ENCODE measurements at regions not wholly inside any gene's neighbourhood (a gene's known extent, or its start where the extent isn't known, plus 50 kb on each side); places are given as distances from the start of the nearest gene placed in this dataset.

DNA sequence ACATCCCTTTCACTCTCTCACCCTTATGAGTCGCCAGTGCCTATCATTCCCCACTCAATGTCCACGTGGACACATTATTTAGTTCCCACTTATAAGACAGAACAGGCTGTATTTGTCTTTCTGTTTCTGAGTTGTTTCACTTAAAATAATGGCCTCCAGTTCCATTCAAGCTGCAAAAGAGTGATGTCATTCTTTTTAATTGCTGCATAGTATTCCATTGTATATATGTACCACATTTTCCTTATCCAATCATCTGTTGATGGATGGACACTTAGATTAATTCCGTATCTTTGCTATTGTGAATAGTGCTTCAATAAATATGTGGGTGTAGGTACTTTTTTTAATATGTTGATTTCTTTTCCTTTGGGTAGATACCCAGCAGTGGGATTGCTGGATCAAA is 79.1 kb downstream of the ZNF365 start:
- H3K9ac ChIP-seq (ENCODE audit: low read depth in 1 of 3, low read length in 3 of 3): no peak overlapping the region
- H3K4me3 ChIP-seq (ENCODE audit: low read length in 3 of 3): no peak overlapping the region
- H3K36me3 ChIP-seq (ENCODE audit: control insufficient read depth in 3 of 3, insufficient read depth in 3 of 3, low read length in 3 of 3): no peaks in the 10 kb centered on the region
- no peak overlapping the region for H3K27ac ChIP-seq (ENCODE audit: low read depth, low read length)
- no peaks in the 10 kb centered on the region for H3K27me3 ChIP-seq (ENCODE audit: control insufficient read depth in 3 of 3, insufficient read depth in 3 of 3, low read length in 3 of 3)
- peaks cover 0 to 4% (median 0%) of the 10 kb centered on the region in 3 donors for H3K4me1 ChIP-seq (ENCODE audit: control insufficient read depth in 3 of 3, insufficient read depth in 3 of 3, low read length in 3 of 3)
- no peaks in the 10 kb centered on the region for H3K9me3 ChIP-seq (ENCODE audit: control insufficient read depth in 3 of 3, low read length in 3 of 3)

DNA sequence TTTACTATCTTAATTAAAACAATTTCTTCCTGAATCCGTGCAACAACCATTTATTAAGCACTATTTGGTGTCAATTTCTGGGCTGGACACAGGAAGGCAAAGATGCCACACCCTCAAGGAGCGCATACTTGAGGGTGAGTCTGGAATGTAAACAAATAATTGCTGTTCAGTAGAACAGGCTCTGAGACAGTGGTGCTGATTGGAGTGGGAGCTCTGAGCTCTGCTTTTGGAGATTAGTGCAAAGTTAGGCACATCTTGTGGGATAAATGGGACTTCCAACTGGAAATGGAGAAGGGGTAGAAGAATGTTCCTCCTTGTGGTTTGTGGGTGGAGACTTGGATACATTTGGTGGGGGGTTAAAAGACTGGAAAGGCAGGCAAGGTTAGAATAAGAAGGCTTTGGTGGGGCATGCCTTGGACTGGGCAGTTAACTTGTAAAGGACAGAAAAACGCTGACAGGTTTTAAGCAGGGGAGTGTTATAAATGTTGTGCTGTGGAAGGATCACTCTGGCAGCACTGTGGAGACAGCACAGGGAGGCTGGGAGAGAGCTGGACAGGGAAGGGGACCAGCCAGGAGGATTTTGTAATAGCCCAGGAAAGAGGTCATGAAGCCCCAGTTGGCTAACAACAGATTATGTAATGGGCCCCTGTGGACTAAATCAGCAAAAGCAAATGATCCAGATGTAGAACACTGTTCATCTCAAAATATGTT is 80.7 kb downstream of the ZNF365 start:
- no peaks in the 10 kb centered on the region for H3K36me3 ChIP-seq (ENCODE audit: control insufficient read depth in 3 of 3, insufficient read depth in 3 of 3, low read length in 3 of 3)
- no peak overlapping the region for H3K9ac ChIP-seq (ENCODE audit: low read depth in 1 of 3, low read length in 3 of 3)
- peaks cover 0 to 4% (median 0%) of the 10 kb centered on the region in 3 donors for H3K4me1 ChIP-seq (ENCODE audit: control insufficient read depth in 3 of 3, insufficient read depth in 3 of 3, low read length in 3 of 3)
- no peak overlapping the region for H3K27ac ChIP-seq (ENCODE audit: low read depth, low read length)
- no peaks in the 10 kb centered on the region for H3K27me3 ChIP-seq (ENCODE audit: control insufficient read depth in 3 of 3, insufficient read depth in 3 of 3, low read length in 3 of 3)
- no peak overlapping the region for H3K4me3 ChIP-seq (ENCODE audit: low read length in 3 of 3)
- no peaks in the 10 kb centered on the region for H3K9me3 ChIP-seq (ENCODE audit: control insufficient read depth in 3 of 3, low read length in 3 of 3)

DNA sequence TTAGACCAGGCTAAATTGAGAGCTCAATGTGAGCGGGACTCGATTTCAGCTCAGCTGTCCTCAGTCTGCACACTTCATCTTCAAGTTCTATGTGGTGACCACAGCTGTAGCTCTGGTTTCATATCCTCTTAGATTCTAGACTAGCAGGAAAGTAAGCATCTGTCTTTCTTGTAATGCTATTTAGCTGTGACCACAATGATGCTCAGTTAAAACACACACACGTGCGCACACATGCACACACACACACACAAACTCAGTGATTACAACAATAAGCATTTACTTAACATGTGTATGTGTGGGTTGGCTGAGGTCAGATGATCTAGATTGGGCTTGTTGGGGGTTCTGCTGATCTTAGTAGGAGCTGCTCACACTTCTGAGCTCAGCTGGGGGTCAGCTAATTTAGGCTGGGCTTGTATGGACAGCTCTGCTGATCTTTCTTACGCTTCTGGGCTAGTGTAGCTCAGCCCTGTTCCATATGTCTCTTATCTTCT is 82.5 kb downstream of the ZNF365 start:
- H3K27ac ChIP-seq (ENCODE audit: low read depth, low read length): no peak overlapping the region
- no peaks in the 10 kb centered on the region for H3K9me3 ChIP-seq (ENCODE audit: control insufficient read depth in 3 of 3, low read length in 3 of 3)
- H3K36me3 ChIP-seq (ENCODE audit: control insufficient read depth in 3 of 3, insufficient read depth in 3 of 3, low read length in 3 of 3): no peaks in the 10 kb centered on the region
- no peaks in the 10 kb centered on the region for H3K27me3 ChIP-seq (ENCODE audit: control insufficient read depth in 3 of 3, insufficient read depth in 3 of 3, low read length in 3 of 3)
- peaks cover 0 to 4% (median 0%) of the 10 kb centered on the region in 3 donors for H3K4me1 ChIP-seq (ENCODE audit: control insufficient read depth in 3 of 3, insufficient read depth in 3 of 3, low read length in 3 of 3)
- H3K9ac ChIP-seq (ENCODE audit: low read depth in 1 of 3, low read length in 3 of 3): no peak overlapping the region
- no peak overlapping the region for H3K4me3 ChIP-seq (ENCODE audit: low read length in 3 of 3)

DNA sequence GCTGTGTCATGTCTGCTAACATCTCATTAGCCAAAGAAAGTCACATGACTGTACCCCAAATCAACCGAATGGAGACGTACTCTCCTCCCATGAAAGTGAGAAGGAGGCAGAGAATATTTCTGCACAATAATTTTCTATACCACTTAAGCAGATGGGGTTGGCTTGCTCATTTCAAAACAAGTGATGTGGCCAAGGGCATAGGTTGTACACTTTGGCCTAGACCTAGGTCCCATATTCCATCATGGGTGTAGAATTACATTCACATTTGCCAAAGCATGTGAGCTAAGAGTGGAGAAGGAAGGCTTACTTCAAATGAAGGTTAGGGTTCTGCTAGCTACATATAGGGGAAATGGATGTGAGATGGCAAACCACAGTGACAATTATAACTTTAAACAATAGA is 83.0 kb downstream of the ZNF365 start:
- H3K9me3 ChIP-seq (ENCODE audit: control insufficient read depth in 3 of 3, low read length in 3 of 3): no peaks in the 10 kb centered on the region
- H3K9ac ChIP-seq (ENCODE audit: low read depth in 1 of 3, low read length in 3 of 3): no peak overlapping the region
- H3K36me3 ChIP-seq (ENCODE audit: control insufficient read depth in 3 of 3, insufficient read depth in 3 of 3, low read length in 3 of 3): no peaks in the 10 kb centered on the region
- no peak overlapping the region for H3K27ac ChIP-seq (ENCODE audit: low read depth, low read length)
- H3K27me3 ChIP-seq (ENCODE audit: control insufficient read depth in 3 of 3, insufficient read depth in 3 of 3, low read length in 3 of 3): no peaks in the 10 kb centered on the region
- H3K4me1 ChIP-seq (ENCODE audit: control insufficient read depth in 3 of 3, insufficient read depth in 3 of 3, low read length in 3 of 3): peaks cover 0 to 4% (median 0%) of the 10 kb centered on the region in 3 donors
- no peak overlapping the region for H3K4me3 ChIP-seq (ENCODE audit: low read length in 3 of 3)

DNA sequence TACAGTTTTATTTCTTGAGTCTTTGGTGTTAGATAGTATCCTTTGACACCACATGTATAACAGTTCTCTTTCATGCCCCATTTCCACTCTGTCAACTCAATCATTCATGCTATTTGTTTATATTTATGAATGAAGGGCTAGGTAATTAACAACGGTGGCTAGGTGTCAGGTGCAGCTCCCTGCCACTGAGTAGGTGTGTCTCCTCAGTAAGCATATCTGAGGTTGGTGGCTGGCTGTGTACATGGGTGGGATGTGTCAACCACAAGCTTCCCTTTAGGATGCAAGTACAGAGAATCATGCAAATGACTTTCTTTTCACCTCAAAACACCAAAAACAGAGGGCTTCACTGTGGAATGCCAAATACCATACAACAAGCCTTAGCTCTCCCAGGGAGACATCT is 83.4 kb downstream of the ZNF365 start:
- Histone ChIP-seq H3K9me3 (ENCODE audit: control insufficient read depth in 3 of 3, low read length in 3 of 3) (no peaks in the 10 kb centered on the region), H3K27ac (ENCODE audit: low read depth, low read length) (no peak overlapping the region), H3K4me1 (ENCODE audit: control insufficient read depth in 3 of 3, insufficient read depth in 3 of 3, low read length in 3 of 3) (peaks cover 0 to 4% (median 0%) of the 10 kb centered on the region in 3 donors), H3K27me3 (ENCODE audit: control insufficient read depth in 3 of 3, insufficient read depth in 3 of 3, low read length in 3 of 3) (no peaks in the 10 kb centered on the region), H3K36me3 (ENCODE audit: control insufficient read depth in 3 of 3, insufficient read depth in 3 of 3, low read length in 3 of 3) (no peaks in the 10 kb centered on the region), H3K4me3 (ENCODE audit: low read length in 3 of 3) (no peak overlapping the region), H3K9ac (ENCODE audit: low read depth in 1 of 3, low read length in 3 of 3) (no peak overlapping the region)

DNA sequence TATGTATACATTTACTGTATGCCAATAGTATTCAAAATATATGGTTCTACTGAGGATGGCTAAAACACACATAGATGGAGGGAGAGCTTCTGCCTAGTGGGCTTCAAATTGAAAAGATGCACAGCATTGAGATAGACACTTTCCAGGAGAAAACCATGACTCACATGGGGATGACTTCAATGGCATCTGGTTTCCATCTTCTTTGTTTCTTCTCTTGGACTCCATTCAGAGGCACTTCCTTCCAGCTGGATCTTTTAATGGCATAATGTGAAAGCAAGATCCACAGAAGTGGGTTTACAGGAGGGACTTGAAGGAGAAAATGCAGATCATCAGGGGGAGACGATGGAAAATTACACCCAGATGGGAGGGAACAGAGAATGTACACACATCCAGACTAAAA is 84.9 kb downstream of the ZNF365 start:
- Histone ChIP-seq H3K27ac (ENCODE audit: low read depth, low read length) (no peak overlapping the region), H3K9me3 (ENCODE audit: control insufficient read depth in 3 of 3, low read length in 3 of 3) (no peaks in the 10 kb centered on the region), H3K4me1 (ENCODE audit: control insufficient read depth in 3 of 3, insufficient read depth in 3 of 3, low read length in 3 of 3) (peaks cover 0 to 4% (median 0%) of the 10 kb centered on the region in 3 donors)

DNA sequence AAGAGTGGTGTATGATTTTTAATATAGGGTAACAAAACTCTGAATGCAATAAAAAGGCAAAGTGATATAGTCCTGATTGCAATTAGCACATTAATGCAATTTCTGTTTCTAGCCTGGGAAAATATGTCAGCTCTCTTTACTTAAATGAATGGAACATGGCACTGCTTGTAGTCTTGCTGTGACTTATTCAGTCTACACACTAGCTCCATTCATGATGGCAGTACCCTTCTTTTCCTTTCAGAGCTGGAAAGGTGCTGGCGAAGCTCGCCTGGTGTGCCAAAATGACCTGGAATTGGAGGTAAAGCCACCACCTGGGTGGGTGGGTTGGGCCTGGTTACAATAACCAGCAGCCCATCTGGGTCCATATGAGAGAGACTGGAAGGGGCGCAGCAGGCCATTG is 85.3 kb downstream of the ZNF365 start:
- H3K27me3 ChIP-seq (ENCODE audit: control insufficient read depth in 3 of 3, insufficient read depth in 3 of 3, low read length in 3 of 3): no peaks in the 10 kb centered on the region
- no peak overlapping the region for H3K4me3 ChIP-seq (ENCODE audit: low read length in 3 of 3)
- H3K36me3 ChIP-seq (ENCODE audit: control insufficient read depth in 3 of 3, insufficient read depth in 3 of 3, low read length in 3 of 3): no peaks in the 10 kb centered on the region
- H3K9ac ChIP-seq (ENCODE audit: low read depth in 1 of 3, low read length in 3 of 3): no peak overlapping the region
- no peak overlapping the region for H3K27ac ChIP-seq (ENCODE audit: low read depth, low read length)
- H3K4me1 ChIP-seq (ENCODE audit: control insufficient read depth in 3 of 3, insufficient read depth in 3 of 3, low read length in 3 of 3): peaks cover 0 to 4% (median 0%) of the 10 kb centered on the region in 3 donors
- no peaks in the 10 kb centered on the region for H3K9me3 ChIP-seq (ENCODE audit: control insufficient read depth in 3 of 3, low read length in 3 of 3)

More for the DNA sequence above, 84.9 kb downstream of the ZNF365 start:
- Histone ChIP-seq H3K36me3 (ENCODE audit: control insufficient read depth in 3 of 3, insufficient read depth in 3 of 3, low read length in 3 of 3) (no peaks in the 10 kb centered on the region), H3K9ac (ENCODE audit: low read depth in 1 of 3, low read length in 3 of 3) (no peak overlapping the region), H3K27me3 (ENCODE audit: control insufficient read depth in 3 of 3, insufficient read depth in 3 of 3, low read length in 3 of 3) (no peaks in the 10 kb centered on the region), H3K4me3 (ENCODE audit: low read length in 3 of 3) (no peak overlapping the region)

DNA sequence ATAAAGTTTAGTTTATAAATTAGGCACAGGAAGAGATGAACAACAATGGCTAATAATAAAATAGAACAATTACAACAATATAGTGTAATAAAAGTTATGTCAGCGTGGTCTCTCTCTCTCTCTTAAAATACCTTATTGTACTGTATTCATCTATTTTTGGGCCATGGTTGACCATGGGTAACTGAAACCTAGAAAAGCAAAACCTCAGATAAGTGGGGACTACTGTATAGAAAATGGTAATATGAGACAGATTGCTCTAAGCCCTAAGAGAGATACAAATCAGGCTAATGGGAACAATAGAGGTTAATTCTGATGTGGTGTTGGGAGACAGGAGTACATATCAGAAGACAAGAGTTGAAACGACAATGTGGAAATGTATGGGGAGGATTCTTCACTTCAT is 86.2 kb downstream of the ZNF365 start:
- H3K27me3 ChIP-seq (ENCODE audit: control insufficient read depth in 3 of 3, insufficient read depth in 3 of 3, low read length in 3 of 3): no peaks in the 10 kb centered on the region
- no peak overlapping the region for H3K4me3 ChIP-seq (ENCODE audit: low read length in 3 of 3)
- no peak overlapping the region for H3K27ac ChIP-seq (ENCODE audit: low read depth, low read length)
- no peak overlapping the region for H3K9ac ChIP-seq (ENCODE audit: low read depth in 1 of 3, low read length in 3 of 3)
- H3K9me3 ChIP-seq (ENCODE audit: control insufficient read depth in 3 of 3, low read length in 3 of 3): peaks cover 0 to 4% (median 3%) of the 10 kb centered on the region in 3 donors
- no peaks in the 10 kb centered on the region for H3K4me1 ChIP-seq (ENCODE audit: control insufficient read depth in 3 of 3, insufficient read depth in 3 of 3, low read length in 3 of 3)
- H3K36me3 ChIP-seq (ENCODE audit: control insufficient read depth in 3 of 3, insufficient read depth in 3 of 3, low read length in 3 of 3): no peaks in the 10 kb centered on the region

DNA sequence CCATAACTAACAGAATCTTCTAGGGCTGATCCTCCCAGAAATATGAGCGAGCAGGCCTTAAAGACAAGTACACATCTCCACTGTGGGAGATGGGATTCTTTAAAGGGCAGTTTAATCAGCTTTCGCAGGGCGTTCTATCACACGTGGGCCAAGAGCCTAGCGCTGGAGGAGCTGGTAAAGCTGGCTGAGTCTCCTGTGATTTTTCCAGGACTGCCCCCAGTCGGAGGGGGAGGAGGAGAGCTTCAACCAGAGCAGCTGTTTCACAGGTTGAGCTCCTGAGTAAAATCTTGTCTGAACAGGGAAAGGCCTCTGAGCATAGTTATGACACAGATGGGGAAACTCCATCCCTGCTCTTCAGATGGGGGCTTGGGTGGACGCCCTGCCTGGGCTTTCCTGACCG is 87.0 kb downstream of the ZNF365 start:
- no peaks in the 10 kb centered on the region for H3K4me1 ChIP-seq (ENCODE audit: control insufficient read depth in 3 of 3, insufficient read depth in 3 of 3, low read length in 3 of 3)
- H3K9me3 ChIP-seq (ENCODE audit: control insufficient read depth in 3 of 3, low read length in 3 of 3): peaks cover 3 to 9% (median 3%) of the 10 kb centered on the region in 3 donors
- H3K4me3 ChIP-seq (ENCODE audit: low read length in 3 of 3): no peak overlapping the region
- no peaks in the 10 kb centered on the region for H3K27me3 ChIP-seq (ENCODE audit: control insufficient read depth in 3 of 3, insufficient read depth in 3 of 3, low read length in 3 of 3)
- H3K27ac ChIP-seq (ENCODE audit: low read depth, low read length): no peak overlapping the region
- no peaks in the 10 kb centered on the region for H3K36me3 ChIP-seq (ENCODE audit: control insufficient read depth in 3 of 3, insufficient read depth in 3 of 3, low read length in 3 of 3)
- H3K9ac ChIP-seq (ENCODE audit: low read depth in 1 of 3, low read length in 3 of 3): no peak overlapping the region

DNA sequence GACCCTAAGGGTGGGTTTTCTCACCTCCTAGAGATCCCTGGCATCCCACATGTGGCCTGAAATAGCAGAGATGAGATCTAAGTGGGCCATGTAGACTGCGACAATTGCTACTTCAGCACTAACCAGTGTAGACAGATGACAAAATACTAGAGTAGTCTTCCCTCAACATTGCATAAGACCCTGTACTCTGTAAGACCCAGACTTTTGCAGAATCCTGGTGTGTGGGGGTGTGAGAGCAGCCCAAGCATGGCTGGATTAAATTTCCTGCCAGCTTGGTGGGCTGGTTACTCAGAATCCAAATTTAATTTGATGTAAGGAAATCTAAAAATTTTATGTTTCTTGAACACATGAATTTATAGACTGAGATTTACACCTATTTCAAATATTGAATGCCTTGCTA is 88.3 kb downstream of the ZNF365 start:
- no peaks in the 10 kb centered on the region for H3K27me3 ChIP-seq (ENCODE audit: control insufficient read depth in 3 of 3, insufficient read depth in 3 of 3, low read length in 3 of 3)
- H3K4me1 ChIP-seq (ENCODE audit: control insufficient read depth in 3 of 3, insufficient read depth in 3 of 3, low read length in 3 of 3): no peaks in the 10 kb centered on the region
- H3K9ac ChIP-seq (ENCODE audit: low read depth in 1 of 3, low read length in 3 of 3): no peak overlapping the region
- no peak overlapping the region for H3K4me3 ChIP-seq (ENCODE audit: low read length in 3 of 3)
- H3K36me3 ChIP-seq (ENCODE audit: control insufficient read depth in 3 of 3, insufficient read depth in 3 of 3, low read length in 3 of 3): no peaks in the 10 kb centered on the region
- peaks cover 3 to 9% (median 3%) of the 10 kb centered on the region in 3 donors for H3K9me3 ChIP-seq (ENCODE audit: control insufficient read depth in 3 of 3, low read length in 3 of 3)
- no peak overlapping the region for H3K27ac ChIP-seq (ENCODE audit: low read depth, low read length)

All from skeletal muscle tissue (tissue), 3 donors.